HG03045 (cell line): ENCODE measurements at regions not wholly inside any gene's neighbourhood (a gene's known extent, or its start where the extent isn't known, plus 50 kb on each side); places are given as distances from the start of the nearest gene placed in this dataset.

Source experiments
- ATAC-seq: cut with Tn5 transposase; IDR thresholded peaks from one replicate; pipeline ENCODE4 v1.9.1; 2021; ENCODE audit warnings: mild to moderate bottlenecking, moderate library complexity; ENCODE audit not compliant: unreplicated experiment

GRCh38 chr2:76584474-76584873 lies 873.8 kb upstream of the GCFC2 start:
- no peak for ATAC-seq

GRCh38 chr2:76579911-76580310 lies 869.2 kb upstream of the GCFC2 start:
- no peak for ATAC-seq

- ATAC-seq, result no peak
These were observed 862.3 kb upstream of the GCFC2 start for GRCh38 chr2:76572981-76573380.

- no peak for ATAC-seq
These were observed 859.1 kb upstream of the GCFC2 start for GRCh38 chr2:76569819-76570218.

- ATAC-seq, result no peak
These were observed 856.8 kb upstream of the GCFC2 start for GRCh38 chr2:76567478-76567877.

GRCh38 chr2:76564734-76565133 lies 854.0 kb upstream of the GCFC2 start:
- ATAC-seq, result no peak

GRCh38 chr2:76563730-76564129 lies 853.0 kb upstream of the GCFC2 start:
- ATAC-seq, result no peak

GRCh38 chr2:76558157-76558556 lies 847.4 kb upstream of the GCFC2 start:
- no peak for ATAC-seq

GRCh38 chr2:76556018-76556417 lies 845.3 kb upstream of the GCFC2 start:
- no peak for ATAC-seq

GRCh38 chr2:76546207-76546606 lies 835.5 kb upstream of the GCFC2 start:
- no peak for ATAC-seq

- no peak for ATAC-seq
These were observed 834.2 kb upstream of the GCFC2 start for GRCh38 chr2:76544901-76545300.

- no peak for ATAC-seq
These were observed 806.8 kb upstream of the GCFC2 start for GRCh38 chr2:76517574-76517909.

- ATAC-seq, result no peak
These were observed 806.3 kb upstream of the GCFC2 start for GRCh38 chr2:76516861-76517573.

- ATAC-seq, result no peak
These were observed 801.6 kb upstream of the GCFC2 start for GRCh38 chr2:76512201-76512820.

- no peak for ATAC-seq
These were observed 795.8 kb upstream of the GCFC2 start for GRCh38 chr2:76506538-76506937.

- ATAC-seq, result no peak
These were observed 790.9 kb upstream of the GCFC2 start for GRCh38 chr2:76501641-76502040.

- no peak for ATAC-seq
These were observed 787.6 kb upstream of the GCFC2 start for GRCh38 chr2:76498360-76498759.

GRCh38 chr2:76491503-76491902 lies 780.8 kb upstream of the GCFC2 start:
- ATAC-seq, result no peak

- no peak for ATAC-seq
These were observed 767.7 kb upstream of the GCFC2 start for GRCh38 chr2:76478266-76479035.

- ATAC-seq, result no peak
These were observed 762.2 kb upstream of the GCFC2 start for GRCh38 chr2:76472946-76473345.

- ATAC-seq, result no peak
These were observed 758.4 kb upstream of the GCFC2 start for GRCh38 chr2:76469066-76469465.

- no peak for ATAC-seq
These were observed 756.6 kb upstream of the GCFC2 start for GRCh38 chr2:76467326-76467725.
